Activated CD8-positive, alpha-beta T cell treated with anti-CD3 and anti-CD28 coated beads, Interleukin-2, amount 10 ng/mL, durations not matched to agents 7 days and 5 days (primary cell): ENCODE measurements at regions not wholly inside any gene's neighbourhood (a gene's known extent, or its start where the extent isn't known, plus 50 kb on each side); places are given as distances from the start of the nearest gene placed in this dataset.

ENCODE experiments used
- ATAC-seq: fragments of 150-1000 bp; cut with Tn5 transposase; one replicate; pipeline ENCODE4 v1.10.0; 2021; ENCODE audit warnings: moderate library complexity
- CTCF ChIA-PET: fragments of 350-600 bp; sonication (Branson Sonifier 250); formaldehyde crosslinking; loops from one replicate; lab custom pipeline; 2021; ENCODE audit warnings: antibody characterized with exemption; lab: Charles Lee
- POLR2A ChIA-PET: fragments of 350-600 bp; sonication (Branson Sonifier 250); formaldehyde crosslinking; loops from one replicate; lab custom pipeline; 2021; ENCODE audit warnings: antibody characterized with exemption; lab: Charles Lee
- DNase-seq: peaks from one replicate; pipeline ENCODE4 v3.0.0-alpha.2; 2020
- H3K27ac Mint-ChIP-seq: one replicate; pipeline ENCODE4 v1.8.0; 2021; ENCODE audit warnings: mild to moderate bottlenecking, mixed read lengths
- H3K27me3 Mint-ChIP-seq: one replicate; pipeline ENCODE4 v1.8.0; 2021; ENCODE audit warnings: low read depth, mixed read lengths
- H3K36me3 Mint-ChIP-seq: one replicate; pipeline ENCODE4 v1.8.0; 2021; ENCODE audit warnings: low read depth, mixed read lengths
- H3K4me1 Mint-ChIP-seq: one replicate; pipeline ENCODE4 v1.8.0; 2021; ENCODE audit warnings: low read depth, mixed read lengths
- H3K4me3 Mint-ChIP-seq: one replicate; pipeline ENCODE4 v1.8.0; 2021; ENCODE audit warnings: mild to moderate bottlenecking, mixed read lengths
- H3K9me3 Mint-ChIP-seq: one replicate; pipeline ENCODE4 v1.8.0; 2022; ENCODE audit warnings: mixed read lengths; ENCODE audit not compliant: insufficient read depth

GRCh38 chr20:22757424-22758183, 173.2 kb upstream of the FOXA2 start:
- no peak overlapping the region for H3K27ac Mint-ChIP-seq
- no peaks in the 10 kb centered on the region for H3K4me1 Mint-ChIP-seq
- no peaks in the 10 kb centered on the region for H3K9me3 Mint-ChIP-seq
- no peaks in the 10 kb centered on the region for H3K27me3 Mint-ChIP-seq
- DNase-seq, result no peak
- no peak for ATAC-seq
- ChIA-PET POLR2A (no interaction called here), CTCF (no interaction called here)
- H3K36me3 Mint-ChIP-seq, result no peaks in the 10 kb centered on the region
- no peak overlapping the region for H3K4me3 Mint-ChIP-seq

- H3K27me3 Mint-ChIP-seq, result no peaks in the 10 kb centered on the region
- no peak for DNase-seq
- H3K4me1 Mint-ChIP-seq, result no peaks in the 10 kb centered on the region
- H3K27ac Mint-ChIP-seq, result no peak overlapping the region
- no peaks in the 10 kb centered on the region for H3K36me3 Mint-ChIP-seq
- ChIA-PET CTCF (no interaction called here), POLR2A (no interaction called here)
- H3K9me3 Mint-ChIP-seq, result no peaks in the 10 kb centered on the region
- ATAC-seq, result no peak
- no peak overlapping the region for H3K4me3 Mint-ChIP-seq
Observed at GRCh38 chr20:22758815-22759214, 174.4 kb upstream of the FOXA2 start.

- no peaks in the 10 kb centered on the region for H3K36me3 Mint-ChIP-seq
- no peak for ATAC-seq
- H3K27ac Mint-ChIP-seq, result no peak overlapping the region
- no peaks in the 10 kb centered on the region for H3K27me3 Mint-ChIP-seq
- no peak overlapping the region for H3K4me3 Mint-ChIP-seq
- ChIA-PET CTCF (no interaction called here), POLR2A (no interaction called here)
- no peaks in the 10 kb centered on the region for H3K4me1 Mint-ChIP-seq
- DNase-seq, result no peak
- no peaks in the 10 kb centered on the region for H3K9me3 Mint-ChIP-seq
Observed at GRCh38 chr20:22762576-22763256, 178.3 kb upstream of the FOXA2 start.

- ChIA-PET CTCF (no interaction called here), POLR2A (no interaction called here)
- DNase-seq (no peak), ATAC-seq (no peak)
- H3K4me3 Mint-ChIP-seq, result no peak overlapping the region
- H3K4me1 Mint-ChIP-seq, result no peaks in the 10 kb centered on the region
- no peaks in the 10 kb centered on the region for H3K9me3 Mint-ChIP-seq
- no peaks in the 10 kb centered on the region for H3K27me3 Mint-ChIP-seq
- H3K36me3 Mint-ChIP-seq, result no peaks in the 10 kb centered on the region
- no peak overlapping the region for H3K27ac Mint-ChIP-seq
Observed at GRCh38 chr20:22763257-22763906, 179.0 kb upstream of the FOXA2 start.

GRCh38 chr20:22768266-22769178, 184.2 kb upstream of the FOXA2 start:
- H3K36me3 Mint-ChIP-seq, result no peaks in the 10 kb centered on the region

GRCh38 chr20:22770241-22770800, 185.9 kb upstream of the FOXA2 start:
- ChIA-PET CTCF (no interaction called here), POLR2A (no interaction called here)
- H3K27me3 Mint-ChIP-seq, result no peaks in the 10 kb centered on the region
- no peaks in the 10 kb centered on the region for H3K4me1 Mint-ChIP-seq
- no peak for DNase-seq
- no peak overlapping the region for H3K27ac Mint-ChIP-seq
- ATAC-seq, result no peak
- H3K36me3 Mint-ChIP-seq, result no peaks in the 10 kb centered on the region
- H3K9me3 Mint-ChIP-seq, result no peaks in the 10 kb centered on the region
- H3K4me3 Mint-ChIP-seq, result no peak overlapping the region

More at GRCh38 chr20:22768266-22769178, 184.2 kb upstream of the FOXA2 start:
- Mint-ChIP-seq H3K4me3 (no peak overlapping the region), H3K4me1 (no peaks in the 10 kb centered on the region), H3K27me3 (no peaks in the 10 kb centered on the region), H3K9me3 (no peaks in the 10 kb centered on the region), H3K27ac (no peak overlapping the region)
- POLR2A ChIA-PET, result no interaction called here
- ATAC-seq, result no peak
- CTCF ChIA-PET, result no interaction called here
- DNase-seq, result no peak

GRCh38 chr20:22771706-22772105, 187.3 kb upstream of the FOXA2 start:
- H3K27ac Mint-ChIP-seq, result no peak overlapping the region

GRCh38 chr20:22773344-22773743, 189.0 kb upstream of the FOXA2 start:
- Mint-ChIP-seq H3K36me3 (no peaks in the 10 kb centered on the region), H3K4me1 (no peaks in the 10 kb centered on the region), H3K27me3 (no peaks in the 10 kb centered on the region), H3K4me3 (no peak overlapping the region), H3K9me3 (no peaks in the 10 kb centered on the region), H3K27ac (no peak overlapping the region)
- DNase-seq (no peak), ATAC-seq (no peak)
- CTCF ChIA-PET, result no interaction called here
- POLR2A ChIA-PET, result no interaction called here

More at GRCh38 chr20:22771706-22772105, 187.3 kb upstream of the FOXA2 start:
- no peaks in the 10 kb centered on the region for H3K9me3 Mint-ChIP-seq
- H3K27me3 Mint-ChIP-seq, result no peaks in the 10 kb centered on the region
- no peaks in the 10 kb centered on the region for H3K4me1 Mint-ChIP-seq
- ChIA-PET POLR2A (no interaction called here), CTCF (no interaction called here)
- ATAC-seq, result no peak
- H3K4me3 Mint-ChIP-seq, result no peak overlapping the region
- no peak for DNase-seq
- H3K36me3 Mint-ChIP-seq, result no peaks in the 10 kb centered on the region

- H3K9me3 Mint-ChIP-seq, result no peaks in the 10 kb centered on the region
- H3K27me3 Mint-ChIP-seq, result no peaks in the 10 kb centered on the region
- no peak overlapping the region for H3K27ac Mint-ChIP-seq
- H3K4me1 Mint-ChIP-seq, result no peaks in the 10 kb centered on the region
- CTCF ChIA-PET, result no interaction called here
- H3K4me3 Mint-ChIP-seq, result no peak overlapping the region
- DNase-seq (no peak), ATAC-seq (no peak)
- POLR2A ChIA-PET, result no interaction called here
- no peaks in the 10 kb centered on the region for H3K36me3 Mint-ChIP-seq
Observed at GRCh38 chr20:22775256-22775655, 190.9 kb upstream of the FOXA2 start.

GRCh38 chr20:22775671-22776139, 191.3 kb upstream of the FOXA2 start:
- no peaks in the 10 kb centered on the region for H3K36me3 Mint-ChIP-seq
- CTCF ChIA-PET, result no interaction called here
- no peak overlapping the region for H3K4me3 Mint-ChIP-seq
- POLR2A ChIA-PET, result no interaction called here
- H3K27me3 Mint-ChIP-seq, result no peaks in the 10 kb centered on the region
- no peaks in the 10 kb centered on the region for H3K4me1 Mint-ChIP-seq
- no peak for ATAC-seq
- no peaks in the 10 kb centered on the region for H3K9me3 Mint-ChIP-seq
- no peak overlapping the region for H3K27ac Mint-ChIP-seq
- no peak for DNase-seq

- no peaks in the 10 kb centered on the region for H3K27me3 Mint-ChIP-seq
- no peak for DNase-seq
- no peak overlapping the region for H3K4me3 Mint-ChIP-seq
- no peak for ATAC-seq
- H3K4me1 Mint-ChIP-seq, result no peaks in the 10 kb centered on the region
- no peaks in the 10 kb centered on the region for H3K36me3 Mint-ChIP-seq
- H3K27ac Mint-ChIP-seq, result no peak overlapping the region
- ChIA-PET CTCF (no interaction called here), POLR2A (no interaction called here)
- no peaks in the 10 kb centered on the region for H3K9me3 Mint-ChIP-seq
Observed at GRCh38 chr20:22776369-22776768, 192.0 kb upstream of the FOXA2 start.
